NCI-H146 (cell line): ENCODE measurements at regions not wholly inside any gene's neighbourhood (a gene's known extent, or its start where the extent isn't known, plus 50 kb on each side); places are given as distances from the start of the nearest gene placed in this dataset.

Experiments
- DNase-seq: peaks from one replicate; lab custom pipeline; 2025; lab: John Stamatoyannopoulos, UW

GRCh38 chr2:20560011-20560410, 90.9 kb downstream of the HS1BP3 start:
- DNase-seq, result no peak

GRCh38 chr2:20560891-20561636, 89.8 kb downstream of the HS1BP3 start:
- no peak for DNase-seq

GRCh38 chr2:20561637-20562454, 89.1 kb downstream of the HS1BP3 start:
- DNase-seq, result no peak

GRCh38 chr2:20562540-20563225, 88.2 kb downstream of the HS1BP3 start:
- DNase-seq, result no peak

GRCh38 chr2:20563251-20563650, 87.6 kb downstream of the HS1BP3 start:
- no peak for DNase-seq

- no peak for DNase-seq
These were observed 87.1 kb downstream of the HS1BP3 start for GRCh38 chr2:20563833-20564232.

GRCh38 chr2:20565101-20565622, 85.7 kb downstream of the HS1BP3 start:
- DNase-seq, result no peak

GRCh38 chr2:20565623-20566236, 85.2 kb downstream of the HS1BP3 start:
- no peak for DNase-seq

- DNase-seq, result no peak
These were observed 84.6 kb downstream of the HS1BP3 start for GRCh38 chr2:20566331-20566730.

GRCh38 chr2:20567159-20567925, 83.6 kb downstream of the HS1BP3 start:
- DNase-seq, result no peak
